NB4 (cell line): ENCODE measurements at regions not wholly inside any gene's neighbourhood (a gene's known extent, or its start where the extent isn't known, plus 50 kb on each side); places are given as distances from the start of the nearest gene placed in this dataset.

ENCODE experiments used
- MYC ChIP-seq: IDR thresholded peaks from 2 replicates; pipeline ENCODE4 v1.6.1; 2011; ENCODE audit warnings: low read depth, low read length
- POLR2A ChIP-seq: IDR thresholded peaks from 2 replicates; pipeline ENCODE4 v1.6.1; 2011; ENCODE audit warnings: mild to moderate bottlenecking; ENCODE audit not compliant: insufficient read length; ENCODE audit errors: extremely low read depth
- TF ChIP-seq, protein P1 (sequence below): IDR thresholded peaks from one replicate; pipeline ENCODE4 v1.5.1; 2012; ENCODE audit warnings: low read depth, low read length
- TF ChIP-seq, protein P2 (sequence below): IDR thresholded peaks from 2 replicates; pipeline ENCODE4 v1.6.1; 2011; ENCODE audit warnings: low read depth, low read length

DNA sequence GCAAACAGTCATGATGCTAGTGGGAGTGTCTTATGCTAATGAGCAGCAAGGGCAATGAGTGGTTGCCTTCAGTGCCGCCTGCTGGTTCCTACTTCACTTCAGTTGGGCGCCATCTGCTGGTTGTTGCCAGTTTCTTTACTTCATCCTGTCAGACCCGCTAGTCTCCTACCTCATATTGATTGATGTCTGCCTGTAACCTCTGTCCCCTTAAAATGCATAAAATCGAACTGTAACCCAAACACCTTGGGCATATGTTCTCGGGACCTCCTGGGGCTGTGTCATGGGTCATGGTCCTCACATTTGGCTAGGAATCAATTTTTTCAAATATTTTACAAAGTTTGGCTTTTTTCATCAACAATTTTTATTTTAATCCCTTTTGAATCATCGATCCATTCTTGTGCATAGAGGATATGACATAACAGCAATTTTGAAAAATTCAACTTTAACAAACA lies 62.8 kb upstream of the C7orf33 start:
- TF ChIP-seq, protein P1, sequence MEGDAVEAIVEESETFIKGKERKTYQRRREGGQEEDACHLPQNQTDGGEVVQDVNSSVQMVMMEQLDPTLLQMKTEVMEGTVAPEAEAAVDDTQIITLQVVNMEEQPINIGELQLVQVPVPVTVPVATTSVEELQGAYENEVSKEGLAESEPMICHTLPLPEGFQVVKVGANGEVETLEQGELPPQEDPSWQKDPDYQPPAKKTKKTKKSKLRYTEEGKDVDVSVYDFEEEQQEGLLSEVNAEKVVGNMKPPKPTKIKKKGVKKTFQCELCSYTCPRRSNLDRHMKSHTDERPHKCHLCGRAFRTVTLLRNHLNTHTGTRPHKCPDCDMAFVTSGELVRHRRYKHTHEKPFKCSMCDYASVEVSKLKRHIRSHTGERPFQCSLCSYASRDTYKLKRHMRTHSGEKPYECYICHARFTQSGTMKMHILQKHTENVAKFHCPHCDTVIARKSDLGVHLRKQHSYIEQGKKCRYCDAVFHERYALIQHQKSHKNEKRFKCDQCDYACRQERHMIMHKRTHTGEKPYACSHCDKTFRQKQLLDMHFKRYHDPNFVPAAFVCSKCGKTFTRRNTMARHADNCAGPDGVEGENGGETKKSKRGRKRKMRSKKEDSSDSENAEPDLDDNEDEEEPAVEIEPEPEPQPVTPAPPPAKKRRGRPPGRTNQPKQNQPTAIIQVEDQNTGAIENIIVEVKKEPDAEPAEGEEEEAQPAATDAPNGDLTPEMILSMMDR = peak; percentile 99
- TF ChIP-seq, protein P2, sequence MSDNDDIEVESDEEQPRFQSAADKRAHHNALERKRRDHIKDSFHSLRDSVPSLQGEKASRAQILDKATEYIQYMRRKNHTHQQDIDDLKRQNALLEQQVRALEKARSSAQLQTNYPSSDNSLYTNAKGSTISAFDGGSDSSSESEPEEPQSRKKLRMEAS = peak; percentile 56
- TF ChIP-seq POLR2A (no peak), MYC (peak; percentile 35; the same call in 1 of the 2 replicates)
